GM18508 (cell line): ENCODE measurements at regions not wholly inside any gene's neighbourhood (a gene's known extent, or its start where the extent isn't known, plus 50 kb on each side); places are given as distances from the start of the nearest gene placed in this dataset.
"Not testable (repeated sequence)": the region's sequence is repeated elsewhere in the genome, so short reads cannot be mapped to it uniquely, and the experiment has no call there.

Source experiments
- ATAC-seq: cut with Tn5 transposase; IDR thresholded peaks from one replicate; pipeline ENCODE4 v1.9.1; 2021; ENCODE audit warnings: moderate number of reproducible peaks; ENCODE audit not compliant: insufficient read depth, unreplicated experiment

DNA sequence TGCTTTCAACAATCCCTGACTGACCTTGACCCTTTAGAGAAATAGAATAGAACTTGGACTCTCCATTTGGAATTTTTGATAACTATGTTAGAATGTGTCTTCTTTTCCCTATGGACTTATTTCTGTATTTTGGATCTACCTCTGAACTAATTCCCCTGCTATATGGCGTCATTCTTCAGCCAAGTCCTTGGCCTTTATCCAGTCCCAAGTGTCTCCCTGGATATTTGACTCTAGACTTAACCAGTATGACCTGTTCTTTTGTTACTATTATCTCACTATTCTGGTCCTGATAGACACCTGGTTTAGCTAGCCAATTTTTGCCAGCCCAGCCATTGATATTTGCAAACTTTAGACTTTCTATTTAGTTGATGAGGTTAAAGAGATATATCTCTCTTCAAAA lies 186.8 kb downstream of the KCNS3 start:
- ATAC-seq, result no peak

GRCh38 chr2:18063826-18064470 lies 185.5 kb downstream of the KCNS3 start:
- no peak for ATAC-seq

DNA sequence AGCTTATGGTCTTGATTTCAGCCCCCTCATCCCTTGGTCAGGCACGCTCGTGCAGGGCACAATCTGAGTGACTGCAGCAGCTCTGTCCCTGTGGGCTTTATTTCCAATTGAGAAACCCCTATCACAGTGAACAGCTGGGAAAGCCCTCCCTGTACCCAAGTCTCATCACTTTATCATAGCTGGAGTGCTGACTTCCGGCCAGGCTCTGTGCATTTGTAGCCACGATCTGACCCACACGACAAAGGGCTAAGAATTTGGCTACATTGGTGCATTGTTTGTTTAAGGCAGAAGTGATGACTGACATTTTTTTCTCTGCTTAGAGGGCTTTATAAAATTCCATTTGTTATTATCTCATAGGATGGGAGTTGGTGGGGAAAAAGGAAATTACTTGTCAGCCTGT lies 184.4 kb downstream of the KCNS3 start:
- no peak for ATAC-seq

DNA sequence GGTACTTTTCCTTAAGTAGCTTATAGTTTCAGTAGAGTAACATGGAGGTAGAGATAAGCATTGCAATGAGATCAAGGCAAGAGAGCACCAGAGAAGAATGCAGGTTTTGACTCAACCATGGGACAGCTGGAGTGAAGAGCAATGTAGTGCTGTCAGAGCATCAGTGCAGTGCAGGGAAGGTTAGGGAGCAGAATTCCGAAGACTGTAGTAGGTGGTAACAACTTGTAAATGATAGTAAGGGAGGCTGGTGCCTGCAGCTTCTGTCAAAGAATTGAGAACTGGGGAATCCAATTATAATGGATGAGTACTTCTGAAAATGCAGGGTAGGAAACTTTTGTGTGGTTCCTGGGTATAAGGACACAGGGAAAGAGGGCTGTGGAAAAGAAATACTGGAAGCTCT lies 183.2 kb downstream of the KCNS3 start:
- ATAC-seq, result no peak

DNA sequence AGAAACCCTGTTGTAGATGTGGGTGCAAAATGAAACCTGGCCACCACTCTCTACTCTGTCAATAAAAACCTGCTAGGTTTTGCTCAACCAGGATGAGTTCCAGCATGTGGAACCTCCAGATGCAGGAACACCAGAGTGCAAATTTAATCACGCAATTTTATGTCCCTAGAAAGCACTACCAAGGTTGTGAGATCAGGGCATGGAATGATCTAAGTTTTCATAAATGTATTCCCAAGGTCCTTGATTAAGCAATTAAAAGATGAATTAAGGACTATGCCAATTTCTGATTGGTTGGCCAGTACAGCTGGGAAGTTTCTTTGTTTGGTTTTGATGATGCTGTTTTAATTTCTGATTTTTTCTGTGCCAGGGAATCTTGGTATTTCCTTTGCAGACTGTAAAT lies 179.2 kb downstream of the KCNS3 start:
- ATAC-seq, result no peak

DNA sequence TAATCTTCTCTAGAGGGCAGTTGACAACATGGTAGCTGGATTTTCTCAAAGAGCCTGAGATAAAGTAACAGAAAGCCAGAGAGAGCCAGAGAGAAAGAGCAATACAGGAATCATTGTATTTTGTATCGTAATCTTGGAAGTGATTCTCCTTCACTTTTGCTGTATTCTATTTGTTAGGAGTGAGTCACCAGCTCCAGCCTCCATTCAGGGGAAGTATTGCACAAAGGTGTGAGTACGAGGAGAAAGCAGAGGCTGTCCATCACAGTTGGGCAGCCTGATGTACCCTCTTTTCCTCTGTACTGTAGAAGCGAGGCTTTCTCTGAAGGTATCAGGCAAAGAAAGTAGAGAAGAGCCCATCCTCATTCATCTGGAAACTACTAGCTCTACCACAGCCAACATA lies 176.8 kb downstream of the KCNS3 start:
- no peak for ATAC-seq

- no peak for ATAC-seq
These were observed 171.5 kb downstream of the KCNS3 start for GRCh38 chr2:18050001-18050400.

DNA sequence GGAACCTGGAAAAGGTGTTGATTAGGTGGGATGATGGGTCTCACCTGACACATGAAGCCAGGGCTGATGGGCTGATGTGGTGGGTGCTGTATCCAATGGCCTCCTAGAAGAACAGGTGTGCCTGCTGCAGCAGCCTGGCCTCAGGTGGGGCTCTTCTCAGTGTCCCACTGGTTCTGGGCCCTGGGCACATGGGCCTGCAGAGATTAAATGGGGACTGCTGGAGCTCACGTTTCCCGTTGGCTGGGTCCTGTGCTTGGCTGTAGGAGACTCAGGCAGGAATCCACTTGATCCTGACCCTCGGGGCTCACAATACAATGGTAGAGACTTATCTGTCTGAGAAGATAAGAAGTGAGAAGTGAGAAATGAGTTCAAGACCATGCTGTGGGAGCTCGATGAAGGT lies 170.9 kb downstream of the KCNS3 start:
- no peak for ATAC-seq

DNA sequence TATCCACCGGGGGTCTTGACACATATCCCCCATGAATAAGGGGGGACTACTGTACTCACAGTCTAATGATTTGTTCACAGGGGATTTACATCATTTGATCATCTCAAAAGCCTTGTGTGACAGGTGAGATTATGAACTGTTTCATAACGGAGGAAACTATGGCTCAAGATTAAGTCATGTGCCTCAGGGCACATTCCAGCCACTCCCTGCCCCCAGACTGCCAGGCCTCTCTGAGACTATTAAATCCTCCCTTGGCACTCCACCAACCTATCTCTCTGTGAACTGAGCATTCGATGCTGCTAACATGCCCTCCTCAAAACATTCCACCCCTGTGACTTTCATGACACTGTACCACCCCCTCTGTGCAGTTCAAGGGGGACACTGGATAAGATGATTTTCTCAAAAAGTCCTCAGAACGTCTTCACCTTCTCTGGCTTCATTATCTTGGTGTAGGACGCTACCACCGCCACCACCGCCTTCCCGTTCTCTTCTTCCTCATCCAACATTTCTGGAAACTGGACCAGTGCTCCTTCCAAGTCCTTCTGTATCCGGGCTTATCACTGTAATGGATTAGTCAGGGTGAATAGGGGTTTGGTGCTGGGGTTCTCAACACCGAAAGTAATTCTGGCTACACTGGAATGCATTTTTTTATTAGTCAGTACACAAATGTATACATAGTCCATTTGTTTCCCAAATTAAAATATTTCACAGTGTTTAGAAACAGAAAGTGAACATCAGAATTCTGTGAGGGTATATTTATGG lies 169.6 kb downstream of the KCNS3 start:
- no peak for ATAC-seq

- ATAC-seq, result no peak
These were observed 168.7 kb downstream of the KCNS3 start for GRCh38 chr2:18047213-18047611.

- no peak for ATAC-seq
These were observed 168.2 kb downstream of the KCNS3 start for GRCh38 chr2:18046558-18047212.

DNA sequence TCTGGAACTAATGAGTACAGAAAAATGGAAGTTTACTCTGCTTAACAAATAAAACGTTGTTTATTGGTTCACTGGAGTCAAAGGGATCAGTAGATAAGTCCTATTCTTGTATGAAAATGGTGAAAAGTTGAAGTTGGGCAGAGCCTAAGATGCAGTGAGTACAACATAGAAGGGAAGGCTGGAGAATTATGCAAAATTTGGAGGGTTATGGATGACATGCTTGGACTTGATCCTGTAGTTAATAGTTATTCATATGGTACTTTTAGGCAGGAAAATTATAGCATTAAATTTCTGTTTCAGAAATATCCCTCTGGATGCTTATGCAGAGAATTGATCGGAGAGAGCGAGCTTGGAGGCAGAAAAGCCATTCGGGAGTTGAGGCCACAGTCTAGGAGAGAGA lies 167.6 kb downstream of the KCNS3 start:
- no peak for ATAC-seq

GRCh38 chr2:18045230-18045629 lies 166.8 kb downstream of the KCNS3 start:
- ATAC-seq, result no peak

GRCh38 chr2:18017381-18017780 lies 138.9 kb downstream of the KCNS3 start:
- ATAC-seq, result not testable (repeated sequence)

DNA sequence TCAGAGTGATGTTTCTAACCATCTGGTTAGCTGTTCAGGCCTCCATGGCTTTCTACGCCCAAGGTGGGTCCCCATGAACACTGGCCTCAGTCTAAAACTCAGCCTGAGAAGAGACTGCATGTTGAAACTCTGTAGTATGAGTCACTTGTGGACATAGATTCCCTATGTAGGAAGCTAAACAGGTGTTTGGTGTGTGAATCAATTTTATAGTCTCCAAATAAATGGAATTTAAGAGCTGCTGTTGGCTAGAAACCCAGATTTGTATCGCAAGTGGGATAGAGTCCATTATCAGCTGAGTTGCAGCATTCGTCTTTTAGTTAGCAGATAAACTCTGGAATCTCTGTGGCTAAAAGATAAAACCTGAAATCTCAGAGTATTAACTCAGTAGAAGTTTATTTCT lies 131.4 kb downstream of the KCNS3 start:
- ATAC-seq, result no peak

GRCh38 chr2:18005411-18005810 lies 126.9 kb downstream of the KCNS3 start:
- ATAC-seq, result no peak

GRCh38 chr2:18001671-18002070 lies 123.2 kb downstream of the KCNS3 start:
- no peak for ATAC-seq

DNA sequence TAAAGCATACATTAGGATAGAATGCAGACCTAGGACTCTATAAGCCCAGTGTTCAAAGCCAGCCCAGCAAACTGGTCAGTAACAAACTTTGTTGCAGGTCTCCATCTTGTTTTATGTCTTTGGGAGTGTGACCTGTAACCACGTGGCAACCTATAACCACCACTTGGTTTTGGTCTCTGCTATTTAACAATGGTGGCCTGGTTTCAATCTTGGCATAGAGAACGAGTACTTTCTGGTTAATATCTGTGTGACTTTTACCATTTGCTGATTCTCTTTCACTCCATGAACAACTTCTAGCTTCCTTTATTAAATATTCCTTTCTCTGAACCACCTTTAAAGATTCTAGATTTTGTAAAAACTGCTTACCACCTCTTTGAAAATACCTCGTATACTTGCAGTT lies 118.5 kb downstream of the KCNS3 start:
- ATAC-seq, result no peak

DNA sequence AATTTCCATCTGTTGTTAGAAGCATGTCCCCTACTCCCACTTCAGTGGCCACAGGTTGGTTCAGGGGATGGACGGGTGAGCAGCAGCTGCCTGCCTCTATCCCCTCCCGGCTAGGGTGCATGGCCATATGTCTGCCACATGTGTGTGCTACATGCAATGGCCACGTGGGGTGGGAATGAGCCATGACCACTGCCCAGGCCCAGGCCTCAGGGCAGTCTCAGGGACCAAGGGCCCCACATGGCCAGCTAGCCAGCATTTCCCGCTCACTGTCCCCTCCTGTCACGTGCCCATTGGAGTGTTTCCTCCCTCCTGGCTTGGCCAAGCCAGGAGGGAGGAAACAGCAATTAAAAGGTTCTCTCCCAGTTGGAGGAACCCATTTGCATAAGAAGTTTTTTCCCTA lies 117.1 kb downstream of the KCNS3 start:
- ATAC-seq, result no peak
